Heart left ventricle (tissue), 16 donors: ENCODE measurements at regions not wholly inside any gene's neighbourhood (a gene's known extent, or its start where the extent isn't known, plus 50 kb on each side); places are given as distances from the start of the nearest gene placed in this dataset.
"Not testable (repeated sequence)": the region's sequence is repeated elsewhere in the genome, so short reads cannot be mapped to it uniquely, and the experiment has no call there.

Experiments
- ATAC-seq, 4 donors: fragments of 200-7000 bp; cut with Tn5 transposase; one replicate each; pipeline ENCODE4 v1.9.1; 2020 to 2022; ENCODE audit warnings: moderate library complexity in 4 of 4, mild to moderate bottlenecking in 3 of 4, moderate number of reproducible peaks in 1 of 4
- DNase-seq, 5 donors: peaks; one replicate each; pipeline ENCODE4 v3.0.0-alpha.2; 2020
- H3K27ac ChIP-seq, 12 donors: fragments of 200-600 bp; sonication (generic) in 4 of 12; one replicate each; pipeline versions ENCODE4 v1.5.0 to v1.8.0; 2016 to 2022; ENCODE audit warnings: mild to moderate bottlenecking in 2 of 12
- H3K27me3 ChIP-seq, 9 donors: fragments of 200-600 bp; sonication (generic) in 2 of 9; one replicate each; pipeline versions ENCODE4 v1.5.1 to v1.8.0; 2016 to 2022; ENCODE audit warnings: mild to moderate bottlenecking in 3 of 9
- H3K36me3 ChIP-seq, 9 donors: fragments of 200-600 bp; sonication (generic) in 2 of 9; one replicate each; pipeline versions ENCODE4 v1.5.0 to v1.8.0; 2018 to 2022; ENCODE audit warnings: mild to moderate bottlenecking in 2 of 9
- H3K4me1 ChIP-seq, 12 donors: fragments of 200-600 bp; sonication (generic) in 4 of 12; one replicate each; pipeline versions ENCODE4 v1.5.0 to v1.8.0; 2016 to 2022; ENCODE audit warnings: mild to moderate bottlenecking in 3 of 12
- H3K4me3 ChIP-seq, 12 donors: fragments of 200-600 bp; sonication (generic) in 4 of 12; one replicate each; pipeline versions ENCODE4 v1.5.0 to v1.8.0; 2017 to 2022; ENCODE audit warnings: mild to moderate bottlenecking in 9 of 12, moderate library complexity in 4 of 12
- H3K9me3 ChIP-seq, 12 donors: fragments of 200-600 bp; sonication (generic) in 4 of 12; one replicate each; pipeline versions ENCODE4 v1.5.0 to v1.8.0; 2016 to 2022; ENCODE audit warnings: mild to moderate bottlenecking in 1 of 12
- POLR2A ChIP-seq, 2 donors: fragments of 450-650 bp; IDR thresholded peaks; one replicate each; pipeline ENCODE4 v1.6.1; 2017; ENCODE audit warnings: antibody characterized with exemption in 2 of 2, mild to moderate bottlenecking in 2 of 2, moderate library complexity in 2 of 2
- WGBS, 4 donors: extraction: QIAGEN DNeasy Blood & Tissue Kit in 2 of 4; methylation state at CpG; one replicate each; pipeline versions ENCODE4 v1.1.5 to v1.1.7; 2013 to 2018; 5-methylcytosine and 5-hydroxymethylcytosine counted together
- intact Hi-C, 10 donors: fragments of 100-400 bp; cut with DNase I; formaldehyde crosslinking; loops; one replicate each; pipeline versions ENCODE4 v1.11.1 to v1.14.2; 2022
- TF ChIP-seq, protein P1 (sequence below), 12 donors: fragments of 200-600 bp; sonication (generic) in 4 of 12; IDR thresholded peaks; one replicate each; pipeline versions ENCODE4 v1.5.0 to v1.8.0; 2018 to 2022; ENCODE audit warnings: antibody characterized with exemption in 12 of 12, mild to moderate bottlenecking in 5 of 12
- donor health status: ischemic (EF 13 %, LVEDD 7.1; RV severe dilation, severe dysfunction).
- donor health status: healthy with polysubstance abuse.
- donor health status: DM: no; HTN: yes; CAD: no.
- donor health status: DM: no; HTN: no; CAD: no.
- donor health status: ischemic (EF 25% LVEDD 6.9; RV normal size, moderate dysfunction).
- donor health status: ischemic (EF 25% LVEDD 5.7; RV mildly dilated, moderate dysfunction).
- donor health status: healthy.
- donor health status: DM: yes; HTN: yes; CAD: no.
- donor health status: ischemic (EF 35%, LVEDD 5.7; RV mildly dilated, moderate dysfunction).
- donor health status: nonischemic (EF 11% LVEDD 7.7; RV severe dilation, severe dysfunction).
- donor health status: DM: yes; HTN: yes; CAD: no.
- donor health status: PGD.
- donor health status: ischemic (EF 29% LVEDD 5.4; RV normal size, mild dysfunction).
- donor health status: nonischemic (EF 23%, LVEDD 6.1; RV moderate dilation, normal function).

DNA sequence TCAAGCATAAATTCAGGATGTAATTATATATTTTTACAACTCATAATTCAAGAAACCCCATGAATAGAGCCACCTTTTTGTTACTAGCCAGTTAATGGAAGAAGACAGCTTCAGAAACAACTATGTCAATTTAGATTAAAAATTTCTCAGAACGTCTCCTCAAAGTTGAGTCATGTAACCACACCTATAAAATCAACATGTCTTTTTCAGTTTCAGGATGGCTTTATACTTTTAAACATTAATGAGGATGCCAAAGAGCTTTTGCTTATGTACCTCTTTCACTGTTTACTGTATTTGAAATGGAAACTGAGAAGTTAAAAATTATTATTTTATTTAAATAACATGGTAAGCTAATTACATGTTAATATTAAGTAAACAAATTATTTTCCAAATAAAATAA, 280.1 kb downstream of the PTH2R start:
- Histone ChIP-seq H3K9me3 (peaks cover 0 to 25% (median 0%) of the 10 kb centered on the region in 12 donors), H3K4me3 (no peak overlapping the region), H3K27me3 (no peaks in the 10 kb centered on the region), H3K4me1 (no peaks in the 10 kb centered on the region), H3K27ac (no peak overlapping the region), H3K36me3 (no peaks in the 10 kb centered on the region)
- TF ChIP-seq, protein P1, sequence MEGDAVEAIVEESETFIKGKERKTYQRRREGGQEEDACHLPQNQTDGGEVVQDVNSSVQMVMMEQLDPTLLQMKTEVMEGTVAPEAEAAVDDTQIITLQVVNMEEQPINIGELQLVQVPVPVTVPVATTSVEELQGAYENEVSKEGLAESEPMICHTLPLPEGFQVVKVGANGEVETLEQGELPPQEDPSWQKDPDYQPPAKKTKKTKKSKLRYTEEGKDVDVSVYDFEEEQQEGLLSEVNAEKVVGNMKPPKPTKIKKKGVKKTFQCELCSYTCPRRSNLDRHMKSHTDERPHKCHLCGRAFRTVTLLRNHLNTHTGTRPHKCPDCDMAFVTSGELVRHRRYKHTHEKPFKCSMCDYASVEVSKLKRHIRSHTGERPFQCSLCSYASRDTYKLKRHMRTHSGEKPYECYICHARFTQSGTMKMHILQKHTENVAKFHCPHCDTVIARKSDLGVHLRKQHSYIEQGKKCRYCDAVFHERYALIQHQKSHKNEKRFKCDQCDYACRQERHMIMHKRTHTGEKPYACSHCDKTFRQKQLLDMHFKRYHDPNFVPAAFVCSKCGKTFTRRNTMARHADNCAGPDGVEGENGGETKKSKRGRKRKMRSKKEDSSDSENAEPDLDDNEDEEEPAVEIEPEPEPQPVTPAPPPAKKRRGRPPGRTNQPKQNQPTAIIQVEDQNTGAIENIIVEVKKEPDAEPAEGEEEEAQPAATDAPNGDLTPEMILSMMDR (IDR thresholded peaks at IDR 0.05) = no peak
- no peak for TF ChIP-seq POLR2A (IDR thresholded peaks at IDR 0.05)
- ATAC-seq (no peak), DNase-seq (no peak)
- 76 to 90% (median 86%) methylated on average over 1 of the region's 1 CpG for WGBS, 4 donors
- intact Hi-C loops = no loop called here

DNA sequence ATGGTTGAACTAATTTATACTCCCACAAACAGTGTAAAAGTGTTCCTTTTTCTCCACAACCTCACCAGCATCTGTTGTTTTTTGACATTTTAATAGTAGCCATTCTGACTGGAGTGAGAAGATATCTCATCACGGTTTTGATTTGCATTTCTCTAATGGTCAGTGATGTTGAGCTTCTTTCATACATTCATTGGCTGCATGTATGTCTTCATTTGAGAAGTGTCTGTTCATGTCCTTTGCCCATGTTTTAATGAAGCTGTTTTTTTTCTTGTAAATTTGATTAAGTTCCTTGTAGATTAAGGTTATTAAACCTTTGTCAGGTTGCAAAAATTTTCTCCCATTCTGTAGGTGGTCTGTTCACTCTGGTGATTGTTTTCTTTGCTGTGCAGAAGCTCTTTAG, 281.1 kb downstream of the PTH2R start:
- WGBS, 4 donors = 87 to 89% (median 88%) methylated on average over 1 of the region's 1 CpG
- ATAC-seq, DNase-seq, H3K27ac ChIP-seq, H3K36me3 ChIP-seq, H3K4me1 ChIP-seq, H3K4me3 ChIP-seq, intact Hi-C loops, H3K27me3 ChIP-seq: not testable (repeated sequence)
- peaks cover 0 to 22% (median 0%) of the 10 kb centered on the region in 12 donors for H3K9me3 ChIP-seq

DNA sequence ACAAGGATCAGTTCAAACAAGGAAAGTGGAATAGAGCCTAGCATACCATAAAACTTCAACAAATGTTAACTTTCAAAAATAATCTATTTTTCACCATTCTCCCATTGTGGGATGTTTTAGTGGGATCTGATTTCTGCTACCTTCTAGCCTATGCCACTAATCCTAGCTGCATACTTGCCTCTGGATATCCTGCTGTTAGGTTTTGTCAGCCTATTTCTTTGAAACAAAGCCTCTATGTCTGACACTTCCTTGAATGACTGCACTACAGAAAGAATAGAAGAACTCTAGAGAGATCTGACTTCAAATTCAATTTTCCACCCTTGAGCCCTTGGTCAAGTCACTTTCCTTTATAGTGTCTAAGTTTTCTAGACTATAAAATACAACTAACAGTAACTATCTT, 291.5 kb downstream of the PTH2R start:
- no peak for TF ChIP-seq POLR2A (IDR thresholded peaks at IDR 0.05)
- TF ChIP-seq, protein P1 (IDR thresholded peaks at IDR 0.05) = no peak
- intact Hi-C loops = no loop called here
- DNase-seq (no peak), ATAC-seq (no peak)
- no peaks in the 10 kb centered on the region for H3K27me3 ChIP-seq
- no peaks in the 10 kb centered on the region for H3K36me3 ChIP-seq
- H3K9me3 ChIP-seq = no peaks in the 10 kb centered on the region
- no peak overlapping the region for H3K27ac ChIP-seq
- H3K4me3 ChIP-seq = no peak overlapping the region
- no peaks in the 10 kb centered on the region for H3K4me1 ChIP-seq

DNA sequence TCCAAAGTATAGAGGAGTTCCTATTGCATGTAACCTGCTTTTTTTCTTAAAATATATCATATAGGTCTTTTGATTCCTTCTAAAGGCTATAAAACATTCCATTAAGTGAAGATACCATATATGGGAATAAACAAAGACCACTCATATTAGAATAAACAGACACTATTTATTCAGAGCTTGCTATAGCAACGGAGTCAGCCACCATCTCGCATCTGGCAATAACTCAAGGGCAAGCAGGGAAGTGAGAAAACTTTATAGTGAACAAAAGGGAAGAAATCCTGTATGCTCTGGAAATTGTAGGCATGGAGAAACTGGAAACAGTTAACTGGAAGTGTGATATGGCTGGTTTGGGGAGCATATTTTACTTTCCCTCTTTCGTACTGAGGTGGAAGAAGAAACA, 301.9 kb downstream of the PTH2R start:
- ATAC-seq = no peak
- Histone ChIP-seq H3K27ac (no peak overlapping the region), H3K4me3 (no peak overlapping the region), H3K36me3 (no peaks in the 10 kb centered on the region), H3K4me1 (no peaks in the 10 kb centered on the region), H3K27me3 (no peaks in the 10 kb centered on the region), H3K9me3 (no peaks in the 10 kb centered on the region)
- DNase-seq = no peak
- 71 to 76% (median 75%) methylated on average over 3 of the region's 3 CpGs for WGBS, 4 donors
- intact Hi-C loops = no loop called here
- no peak for TF ChIP-seq POLR2A (IDR thresholded peaks at IDR 0.05)
- TF ChIP-seq, protein P1 (IDR thresholded peaks at IDR 0.05) = no peak

DNA sequence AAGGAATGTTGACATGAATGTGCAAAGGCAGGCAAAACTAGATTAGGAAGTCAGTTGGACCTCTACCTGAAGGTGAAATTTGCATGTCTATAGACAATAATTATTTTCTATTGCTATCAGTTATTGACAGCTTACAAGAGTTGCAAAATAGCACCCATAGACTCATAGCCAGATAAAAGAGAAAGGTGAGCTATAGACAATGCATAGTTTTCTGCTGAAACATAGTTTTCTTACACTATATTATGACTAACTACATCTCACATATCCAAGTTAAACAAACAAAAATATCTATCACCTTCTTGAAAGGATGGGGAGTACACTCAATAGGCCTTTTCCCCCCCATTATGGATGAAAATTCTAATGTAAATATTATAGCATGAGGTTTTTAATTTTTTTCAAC, 305.0 kb downstream of the PTH2R start:
- no peaks in the 10 kb centered on the region for H3K4me1 ChIP-seq
- TF ChIP-seq, protein P1 (IDR thresholded peaks at IDR 0.05) = no peak
- no peak for TF ChIP-seq POLR2A (IDR thresholded peaks at IDR 0.05)
- no peak overlapping the region for H3K27ac ChIP-seq
- DNase-seq (no peak), ATAC-seq (no peak)
- H3K36me3 ChIP-seq = no peaks in the 10 kb centered on the region
- H3K27me3 ChIP-seq = no peaks in the 10 kb centered on the region
- intact Hi-C loops = loop anchor here in 1 of 10 donors (10.0 kb wide), 1 partner anchor 107 kb away; no protein-coding TSS in a partner anchor
- H3K4me3 ChIP-seq = no peak overlapping the region
- no peaks in the 10 kb centered on the region for H3K9me3 ChIP-seq
